ENCODE measurements at regions not wholly inside any gene's neighbourhood (a gene's known extent, or its start where the extent isn't known, plus 50 kb on each side); places are given as distances from the start of the nearest gene placed in this dataset.

- TF ChIP-seq POLR2A (IDR thresholded peaks at IDR 0.05) (no peak), CTCF (IDR thresholded peaks at IDR 0.05) (no peak)
Observed at GRCh38 chr13:109880371-109881346, 94.3 kb upstream of the IRS2 start.

Data from lower leg skin (tissue), 3 donors.